ENCODE measurements at regions not wholly inside any gene's neighbourhood (a gene's known extent, or its start where the extent isn't known, plus 50 kb on each side); places are given as distances from the start of the nearest gene placed in this dataset.
A peak's percentile ranks its signal among the peaks of the same experiment; 100 is the strongest.
"Not testable (repeated sequence)": the region's sequence is repeated elsewhere in the genome, so short reads cannot be mapped to it uniquely, and the experiment has no call there.

- no peak for TF ChIP-seq CTCF (IDR thresholded peaks at IDR 0.05; ENCODE audit: borderline replicate concordance, insufficient read depth, low read depth, low read length)
- no peak overlapping the region for H3K4me3 ChIP-seq (ENCODE audit: low read depth, low read length)
Measured at GRCh38 chr21:31515253-31515652, 144.2 kb upstream of the SOD1 start.

GRCh38 chr21:31514598-31514997, 144.9 kb upstream of the SOD1 start:
- H3K4me3 ChIP-seq (ENCODE audit: low read depth, low read length): no peak overlapping the region
- TF ChIP-seq CTCF (IDR thresholded peaks at IDR 0.05; ENCODE audit: borderline replicate concordance, insufficient read depth, low read depth, low read length): no peak

DNA sequence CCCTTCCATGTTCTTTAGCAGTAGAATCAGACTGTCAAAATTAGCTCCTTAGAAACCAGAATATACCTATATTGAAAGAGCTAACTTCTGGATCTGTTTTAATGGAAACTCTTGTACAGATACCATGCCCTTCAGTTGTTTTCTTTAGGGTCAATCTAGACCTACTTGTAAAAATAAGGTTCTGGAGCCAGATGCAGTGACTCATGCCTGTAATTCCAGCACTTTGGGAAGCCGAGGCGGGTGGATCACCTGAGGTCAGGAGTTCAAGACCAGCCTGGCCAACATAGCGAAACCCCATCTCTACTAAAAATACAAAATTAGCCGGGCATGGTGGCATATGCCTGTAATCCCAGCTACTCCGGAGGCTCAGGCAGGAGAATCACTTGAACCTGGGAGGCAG, 146.0 kb upstream of the SOD1 start:
- not testable (repeated sequence) for H3K4me3 ChIP-seq (ENCODE audit: low read depth, low read length)

- H3K4me3 ChIP-seq (ENCODE audit: low read depth, low read length): not testable (repeated sequence)
Measured at GRCh38 chr21:31511999-31512398, 147.5 kb upstream of the SOD1 start.

DNA sequence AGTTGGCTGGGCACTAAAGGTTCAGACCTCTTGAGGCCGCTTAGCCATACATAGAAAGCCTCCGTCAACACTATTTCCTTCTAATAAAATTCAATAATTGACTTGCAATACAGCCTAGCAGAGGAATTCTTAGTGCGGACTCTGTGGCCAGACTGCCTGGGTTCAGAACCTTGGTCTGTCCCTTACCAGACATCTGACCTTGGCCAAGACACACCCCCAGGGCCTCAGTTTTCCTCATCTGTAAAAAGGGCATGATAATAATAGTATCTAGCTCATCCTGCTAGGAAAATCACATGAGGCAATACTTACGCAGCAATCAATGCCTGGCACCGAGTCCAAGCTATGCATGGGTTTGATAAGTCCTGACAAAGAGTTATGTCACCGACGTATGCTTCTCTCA, 148.2 kb upstream of the SOD1 start:
- no peak for TF ChIP-seq CTCF (IDR thresholded peaks at IDR 0.05; ENCODE audit: borderline replicate concordance, insufficient read depth, low read depth, low read length)
- no peak overlapping the region for H3K4me3 ChIP-seq (ENCODE audit: low read depth, low read length)

DNA sequence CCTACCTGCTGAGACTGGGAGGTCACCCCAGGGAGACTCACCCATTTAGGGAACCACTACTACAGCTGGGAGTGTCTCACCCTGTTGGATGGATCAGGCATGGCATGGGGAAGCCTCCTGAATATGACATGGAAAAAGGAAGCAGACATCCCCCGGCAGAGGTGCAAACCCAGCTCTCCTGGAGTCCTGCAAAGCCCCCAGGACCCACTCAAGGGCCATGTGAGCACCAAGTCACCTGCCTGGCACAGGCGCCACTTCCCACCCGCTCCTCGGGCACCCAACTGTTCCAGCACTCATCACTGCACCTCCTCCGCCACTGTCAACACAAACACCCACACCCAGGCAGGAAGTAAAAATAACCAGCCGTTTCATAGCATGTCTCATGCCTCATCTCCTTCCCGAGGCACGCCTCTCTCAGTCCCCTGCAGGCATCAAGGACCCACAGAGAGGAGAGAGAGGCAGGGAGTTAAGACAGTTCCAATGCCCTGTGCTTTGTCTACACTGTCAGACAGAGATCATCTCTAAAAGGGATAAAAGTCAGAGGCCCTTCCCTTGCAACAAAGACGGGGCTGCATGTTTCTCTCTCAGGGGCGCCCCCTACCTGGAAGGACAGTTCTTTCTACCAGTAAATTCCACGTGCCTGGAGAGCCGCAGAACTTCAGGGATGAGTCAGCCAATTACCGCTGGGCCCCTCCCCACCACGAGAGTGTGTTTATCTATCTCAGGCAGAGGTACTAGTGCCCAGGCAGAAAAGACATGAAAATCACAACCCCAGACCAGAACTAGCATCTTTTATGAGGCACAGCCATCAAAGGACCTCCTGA, 150.1 kb upstream of the SOD1 start:
- peak; percentile 38; the same call in 1 of the 2 replicates for TF ChIP-seq CTCF (IDR thresholded peaks at IDR 0.05; ENCODE audit: borderline replicate concordance, insufficient read depth, low read depth, low read length)
- H3K4me3 ChIP-seq (ENCODE audit: low read depth, low read length): no peak overlapping the region

- no peak overlapping the region for H3K4me3 ChIP-seq (ENCODE audit: low read depth, low read length)
- TF ChIP-seq CTCF (IDR thresholded peaks at IDR 0.05; ENCODE audit: borderline replicate concordance, insufficient read depth, low read depth, low read length): no peak
Measured at GRCh38 chr21:31505975-31506374, 153.5 kb upstream of the SOD1 start.

DNA sequence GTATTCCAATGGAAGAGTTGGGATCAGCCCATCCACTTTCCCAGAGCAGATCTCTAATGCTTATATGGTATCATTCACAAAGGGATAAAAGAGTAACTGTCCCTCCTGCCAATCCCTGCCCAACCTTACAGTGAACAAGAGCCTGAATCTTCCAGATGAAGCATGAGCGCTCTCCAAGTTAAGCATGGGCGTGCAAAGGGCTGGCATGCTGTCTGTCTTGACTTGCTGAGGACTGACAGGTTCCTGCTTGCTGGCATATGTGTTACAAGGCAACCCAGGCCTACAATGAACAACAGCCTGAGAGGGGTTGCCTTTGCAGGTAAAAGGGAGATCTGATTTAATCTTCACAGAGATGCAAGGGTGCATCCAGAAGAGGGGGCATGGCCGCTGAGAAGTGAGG, 155.6 kb upstream of the SOD1 start:
- TF ChIP-seq CTCF (IDR thresholded peaks at IDR 0.05; ENCODE audit: borderline replicate concordance, insufficient read depth, low read depth, low read length): no peak
- H3K4me3 ChIP-seq (ENCODE audit: low read depth, low read length): no peak overlapping the region

Measured in GM12875 (cell line).